Chondrocyte (in vitro differentiated cells): ENCODE measurements at regions not wholly inside any gene's neighbourhood (a gene's known extent, or its start where the extent isn't known, plus 50 kb on each side); places are given as distances from the start of the nearest gene placed in this dataset.
"Not testable (repeated sequence)": the region's sequence is repeated elsewhere in the genome, so short reads cannot be mapped to it uniquely, and the experiment has no call there.

Experiments
- DNase-seq: peaks from one replicate; pipeline ENCODE4 v3.0.0; 2021; ENCODE audit warnings: mixed read lengths, low spot score
- H3K27ac Mint-ChIP-seq: one replicate; pipeline ENCODE4 v1.8.0; 2021; ENCODE audit warnings: mild to moderate bottlenecking, moderate library complexity, mixed read lengths; ENCODE audit not compliant: unreplicated experiment
- H3K27me3 Mint-ChIP-seq: 2 replicates; pipeline ENCODE4 v1.8.0; 2021; ENCODE audit warnings: low read depth, mixed read lengths
- H3K36me3 Mint-ChIP-seq: 2 replicates; pipeline ENCODE4 v1.8.0; 2021; ENCODE audit warnings: low read depth, mixed read lengths
- H3K4me1 Mint-ChIP-seq: 2 replicates; pipeline ENCODE4 v1.8.0; 2021; ENCODE audit warnings: low read depth, mild to moderate bottlenecking, mixed read lengths
- H3K4me3 Mint-ChIP-seq: one replicate; pipeline ENCODE4 v1.8.0; 2021; ENCODE audit warnings: mild to moderate bottlenecking, moderate library complexity, mixed read lengths; ENCODE audit not compliant: unreplicated experiment
- H3K9me3 Mint-ChIP-seq: 2 replicates; pipeline ENCODE4 v1.8.0; 2021; ENCODE audit warnings: low read depth, mixed read lengths

- H3K36me3 Mint-ChIP-seq, H3K27me3 Mint-ChIP-seq, H3K4me3 Mint-ChIP-seq, H3K4me1 Mint-ChIP-seq, H3K9me3 Mint-ChIP-seq, H3K27ac Mint-ChIP-seq: not testable (repeated sequence)
- peak; percentile 82 for DNase-seq
Observed at GRCh38 chr2:87352178-87352934, 330.7 kb upstream of the PLGLB1 start.

DNA sequence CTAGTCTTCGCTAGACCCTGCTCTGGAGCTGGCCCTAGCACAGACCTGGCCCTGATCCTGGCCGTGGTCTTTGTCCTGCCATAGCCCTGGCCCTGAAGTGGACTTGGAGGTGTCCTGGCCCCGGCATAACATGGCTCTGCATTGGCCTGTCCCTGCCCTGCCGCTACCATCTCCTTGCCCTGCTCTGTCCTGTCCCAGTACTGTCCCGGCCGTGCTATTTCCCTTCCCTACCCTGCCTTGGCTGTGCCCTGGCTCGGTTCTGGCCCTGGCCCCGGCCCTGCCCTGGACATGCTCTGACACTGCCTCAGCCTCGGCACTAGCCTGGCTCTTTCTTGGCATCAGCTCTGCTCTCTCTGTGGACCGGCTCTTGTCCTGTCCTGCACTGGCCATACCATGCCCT, 331.8 kb upstream of the PLGLB1 start:
- H3K4me3 Mint-ChIP-seq, H3K9me3 Mint-ChIP-seq, DNase-seq, H3K27ac Mint-ChIP-seq, H3K36me3 Mint-ChIP-seq, H3K27me3 Mint-ChIP-seq, H3K4me1 Mint-ChIP-seq: not testable (repeated sequence)

DNA sequence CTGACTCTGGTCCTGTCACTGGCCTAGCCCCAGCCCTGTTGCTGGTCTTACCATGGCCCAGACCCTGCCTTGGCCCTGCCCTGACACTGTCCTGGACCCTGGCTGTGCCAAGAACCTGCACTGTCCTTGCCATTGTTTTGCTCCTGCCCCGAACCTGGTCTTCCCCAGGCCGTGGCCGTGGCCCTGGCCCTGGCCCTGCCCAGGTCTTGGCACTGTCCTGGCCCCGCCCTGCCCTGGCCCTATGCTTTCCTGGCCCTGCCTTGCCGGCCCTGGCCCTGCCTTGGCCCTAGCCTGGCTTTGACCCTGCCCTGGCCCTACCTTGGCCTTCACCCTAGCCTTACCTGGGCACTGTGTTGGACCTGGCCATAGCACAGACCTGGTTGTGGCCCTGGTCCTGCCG, 332.5 kb upstream of the PLGLB1 start:
- not testable (repeated sequence) for H3K4me3 Mint-ChIP-seq, H3K27ac Mint-ChIP-seq, H3K36me3 Mint-ChIP-seq, H3K4me1 Mint-ChIP-seq, DNase-seq, H3K9me3 Mint-ChIP-seq, H3K27me3 Mint-ChIP-seq

DNA sequence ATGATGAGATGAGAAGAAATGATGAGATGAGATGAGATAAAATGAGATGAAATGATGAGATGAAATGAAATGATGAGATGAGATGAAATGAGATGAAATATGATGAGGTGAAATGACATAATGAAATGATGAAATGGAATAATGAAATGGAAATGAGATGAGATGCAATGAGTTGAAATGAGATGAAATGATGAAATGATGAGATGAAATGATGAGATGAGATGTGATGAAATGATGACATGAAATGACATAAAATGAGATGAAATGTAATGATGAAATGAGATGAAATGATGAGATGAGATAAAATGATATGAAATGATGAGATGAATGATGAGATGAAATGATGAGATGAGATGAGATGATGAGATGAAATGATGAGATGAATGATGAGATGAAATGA, 338.6 kb upstream of the PLGLB1 start:
- H3K36me3 Mint-ChIP-seq, H3K4me1 Mint-ChIP-seq, H3K4me3 Mint-ChIP-seq, H3K27ac Mint-ChIP-seq, DNase-seq, H3K27me3 Mint-ChIP-seq, H3K9me3 Mint-ChIP-seq: not testable (repeated sequence)

GRCh38 chr2:87360927-87361326, 339.3 kb upstream of the PLGLB1 start:
- not testable (repeated sequence) for H3K27me3 Mint-ChIP-seq, H3K27ac Mint-ChIP-seq, H3K36me3 Mint-ChIP-seq, H3K4me1 Mint-ChIP-seq, DNase-seq, H3K9me3 Mint-ChIP-seq, H3K4me3 Mint-ChIP-seq

GRCh38 chr2:87361805-87362204, 340.2 kb upstream of the PLGLB1 start:
- H3K9me3 Mint-ChIP-seq, H3K36me3 Mint-ChIP-seq, H3K27ac Mint-ChIP-seq, H3K27me3 Mint-ChIP-seq, DNase-seq, H3K4me1 Mint-ChIP-seq, H3K4me3 Mint-ChIP-seq: not testable (repeated sequence)

DNA sequence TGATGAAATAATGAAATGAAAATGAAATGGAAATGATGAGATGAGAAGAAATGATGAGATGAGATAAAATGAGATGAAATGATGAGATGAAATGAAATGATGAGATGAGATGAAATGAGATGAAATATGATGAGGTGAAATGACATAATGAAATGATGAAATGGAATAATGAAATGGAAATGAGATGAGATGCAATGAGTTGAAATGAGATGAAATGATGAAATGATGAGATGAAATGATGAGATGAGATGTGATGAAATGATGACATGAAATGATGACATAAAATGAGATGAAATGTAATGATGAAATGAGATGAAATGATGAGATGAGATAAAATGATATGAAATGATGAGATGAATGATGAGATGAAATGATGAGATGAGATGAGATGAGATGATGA, 342.7 kb upstream of the PLGLB1 start:
- DNase-seq, H3K9me3 Mint-ChIP-seq, H3K27ac Mint-ChIP-seq, H3K4me3 Mint-ChIP-seq, H3K4me1 Mint-ChIP-seq, H3K36me3 Mint-ChIP-seq, H3K27me3 Mint-ChIP-seq: not testable (repeated sequence)

GRCh38 chr2:87365038-87365437, 343.4 kb upstream of the PLGLB1 start:
- not testable (repeated sequence) for H3K9me3 Mint-ChIP-seq, H3K36me3 Mint-ChIP-seq, H3K27ac Mint-ChIP-seq, H3K4me3 Mint-ChIP-seq, H3K27me3 Mint-ChIP-seq, DNase-seq, H3K4me1 Mint-ChIP-seq

DNA sequence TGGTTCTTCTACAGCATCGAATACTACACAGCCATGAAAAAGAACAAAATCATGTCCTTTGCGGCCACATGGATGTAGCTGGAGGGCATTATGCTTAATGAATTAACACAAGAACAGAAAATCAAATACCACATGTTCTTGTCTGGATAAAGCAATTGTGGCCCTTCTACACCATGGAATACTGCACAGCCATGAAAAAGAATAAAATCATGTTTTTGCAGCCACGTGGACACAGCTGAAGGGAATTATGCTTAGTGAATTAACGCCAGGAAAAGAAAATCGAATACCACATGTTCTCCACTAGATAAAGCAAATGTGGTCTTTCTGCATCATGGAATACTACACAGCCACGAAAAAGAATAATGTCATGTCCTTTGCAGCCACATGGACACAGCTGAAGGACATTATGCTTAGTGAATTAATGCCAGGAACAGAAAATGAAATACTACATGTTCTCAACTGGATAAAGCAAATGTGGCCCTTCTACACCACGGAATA, 361.8 kb upstream of the PLGLB2 start:
- H3K4me3 Mint-ChIP-seq, H3K27me3 Mint-ChIP-seq, H3K4me1 Mint-ChIP-seq: not testable (repeated sequence)

GRCh38 chr2:87395784-87396183, 352.1 kb upstream of the PLGLB2 start:
- H3K27ac Mint-ChIP-seq, H3K36me3 Mint-ChIP-seq, H3K4me3 Mint-ChIP-seq: not testable (repeated sequence)

More for the DNA sequence above, 361.8 kb upstream of the PLGLB2 start:
- H3K27ac Mint-ChIP-seq, H3K9me3 Mint-ChIP-seq, H3K36me3 Mint-ChIP-seq, DNase-seq: not testable (repeated sequence)

DNA sequence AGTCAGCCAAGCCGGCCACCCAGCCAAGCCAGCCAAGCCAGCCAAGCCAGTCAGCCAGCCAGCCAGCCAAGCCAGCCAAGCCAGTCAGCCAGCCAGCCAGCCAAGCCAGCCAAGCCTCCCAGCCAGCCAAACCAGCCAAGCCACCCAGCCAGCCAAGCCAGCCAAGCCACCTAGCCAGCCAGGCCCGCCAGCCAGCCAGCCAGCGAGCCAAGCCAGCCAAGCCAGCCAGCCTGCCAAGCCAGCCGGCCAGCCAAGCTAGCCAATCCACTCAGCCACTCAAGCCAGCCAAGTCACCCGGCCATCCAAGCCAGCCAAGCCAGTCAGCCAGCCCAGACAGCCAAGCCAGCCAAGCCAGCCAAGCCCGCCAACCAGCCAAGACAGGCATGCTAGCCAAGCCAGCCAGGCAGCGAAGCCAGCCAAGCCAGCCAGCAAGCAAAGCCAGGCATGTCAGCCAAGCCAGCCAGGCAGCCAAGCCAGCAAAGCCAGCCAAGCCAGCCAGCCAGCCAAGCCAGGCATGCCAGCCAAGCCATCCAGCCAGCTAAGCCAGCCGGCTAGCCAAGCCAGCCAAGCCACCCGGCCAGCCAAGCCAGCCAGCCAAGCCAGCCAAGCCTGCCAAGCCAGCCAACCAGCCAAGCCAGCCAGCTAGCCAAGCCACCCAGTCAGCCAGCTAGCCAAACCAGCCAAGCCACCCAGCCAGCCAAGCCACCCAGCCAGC, 351.2 kb upstream of the PLGLB2 start:
- not testable (repeated sequence) for DNase-seq, H3K9me3 Mint-ChIP-seq, H3K4me1 Mint-ChIP-seq, H3K4me3 Mint-ChIP-seq, H3K36me3 Mint-ChIP-seq, H3K27me3 Mint-ChIP-seq, H3K27ac Mint-ChIP-seq

More at GRCh38 chr2:87395784-87396183, 352.1 kb upstream of the PLGLB2 start:
- H3K9me3 Mint-ChIP-seq, DNase-seq, H3K4me1 Mint-ChIP-seq, H3K27me3 Mint-ChIP-seq: not testable (repeated sequence)

DNA sequence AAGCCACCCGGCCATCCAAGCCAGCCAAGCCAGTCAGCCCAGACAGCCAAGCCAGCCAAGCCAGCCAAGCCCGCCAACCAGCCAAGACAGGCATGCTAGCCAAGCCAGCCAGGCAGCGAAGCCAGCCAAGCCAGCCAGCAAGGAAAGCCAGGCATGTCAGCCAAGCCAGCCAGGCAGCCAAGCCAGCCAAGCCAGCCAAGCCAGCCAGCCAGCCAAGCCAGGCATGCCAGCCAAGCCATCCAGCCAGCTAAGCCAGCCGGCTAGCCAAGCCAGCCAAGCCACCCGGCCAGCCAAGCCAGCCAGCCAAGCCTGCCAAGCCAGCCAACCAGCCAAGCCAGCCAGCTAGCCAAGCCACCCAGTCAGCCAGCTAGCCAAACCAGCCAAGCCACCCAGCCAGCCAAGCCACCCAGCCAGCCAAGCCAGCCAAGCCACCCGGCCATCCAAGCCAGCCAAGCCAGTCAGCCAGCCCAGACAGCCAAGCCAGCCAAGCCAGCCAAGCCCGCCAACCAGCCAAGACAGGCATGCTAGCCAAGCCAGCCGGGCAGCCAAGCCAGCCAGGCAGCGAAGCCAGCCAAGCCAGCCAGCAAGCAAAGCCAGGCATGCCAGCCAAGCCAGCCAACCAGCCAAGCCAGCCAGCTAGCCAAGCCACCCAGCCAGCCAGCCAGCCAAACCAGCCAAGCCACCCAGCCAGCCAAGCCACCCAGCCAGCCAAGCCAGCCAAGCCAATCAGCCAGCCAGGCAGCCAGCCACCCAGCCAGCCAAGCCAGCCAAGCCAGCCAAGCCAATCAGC, 350.4 kb upstream of the PLGLB2 start:
- DNase-seq, H3K9me3 Mint-ChIP-seq, H3K4me3 Mint-ChIP-seq, H3K27me3 Mint-ChIP-seq, H3K4me1 Mint-ChIP-seq, H3K36me3 Mint-ChIP-seq, H3K27ac Mint-ChIP-seq: not testable (repeated sequence)
